ENCODE measurements at regions not wholly inside any gene's neighbourhood (a gene's known extent, or its start where the extent isn't known, plus 50 kb on each side); places are given as distances from the start of the nearest gene placed in this dataset.
A peak's percentile ranks its signal among the peaks of the same experiment; 100 is the strongest.

GRCh38 chr2:190789074-190790004 is 91.3 kb upstream of the GLS start:
- H3K4me3 Mint-ChIP-seq = no peak overlapping the region
- no peak for ATAC-seq

GRCh38 chr2:190791347-190791975 is 89.2 kb upstream of the GLS start:
- Mint-ChIP-seq H3K4me3 (no peak overlapping the region), H3K27ac (no peak overlapping the region), H3K27me3 (peaks cover 14% of the 10 kb centered on the region), H3K4me1 (peaks cover 6% of the 10 kb centered on the region), H3K36me3 (ENCODE audit: low read depth) (no peaks in the 10 kb centered on the region)
- ATAC-seq (no peak), DNase-seq (no peak)
- no peaks in the 10 kb centered on the region for H3K9me3 ChIP-seq (ENCODE audit: control insufficient read depth, low read length, poor library complexity, severe bottlenecking)

More at GRCh38 chr2:190789074-190790004, 91.3 kb upstream of the GLS start:
- H3K27ac Mint-ChIP-seq = no peak overlapping the region
- no peaks in the 10 kb centered on the region for H3K9me3 ChIP-seq (ENCODE audit: control insufficient read depth, low read length, poor library complexity, severe bottlenecking)
- peaks cover 2% of the 10 kb centered on the region for H3K36me3 Mint-ChIP-seq (ENCODE audit: low read depth)
- no peak for DNase-seq
- H3K4me1 Mint-ChIP-seq = peaks cover 6% of the 10 kb centered on the region
- H3K27me3 Mint-ChIP-seq = peaks cover under 1% of the 10 kb centered on the region

GRCh38 chr2:190791976-190792575 is 88.5 kb upstream of the GLS start:
- no peaks in the 10 kb centered on the region for H3K9me3 ChIP-seq (ENCODE audit: control insufficient read depth, low read length, poor library complexity, severe bottlenecking)
- ATAC-seq (no peak), DNase-seq (no peak)
- Mint-ChIP-seq H3K27ac (no peak overlapping the region), H3K4me3 (no peak overlapping the region), H3K4me1 (peaks cover 6% of the 10 kb centered on the region), H3K27me3 (peaks cover 16% of the 10 kb centered on the region), H3K36me3 (ENCODE audit: low read depth) (no peaks in the 10 kb centered on the region)

- Mint-ChIP-seq H3K4me3 (no peak overlapping the region), H3K36me3 (ENCODE audit: low read depth) (no peaks in the 10 kb centered on the region), H3K27me3 (peaks cover 16% of the 10 kb centered on the region), H3K27ac (peak overlapping the region; percentile 1), H3K4me1 (peaks cover 6% of the 10 kb centered on the region)
- no peak for ATAC-seq
- no peak for DNase-seq
- no peaks in the 10 kb centered on the region for H3K9me3 ChIP-seq (ENCODE audit: control insufficient read depth, low read length, poor library complexity, severe bottlenecking)
These were observed 87.4 kb upstream of the GLS start for GRCh38 chr2:190792956-190793888.

- H3K4me1 Mint-ChIP-seq = peaks cover 6% of the 10 kb centered on the region
- H3K36me3 Mint-ChIP-seq (ENCODE audit: low read depth) = no peaks in the 10 kb centered on the region
- ATAC-seq (no peak), DNase-seq (no peak)
- no peaks in the 10 kb centered on the region for H3K9me3 ChIP-seq (ENCODE audit: control insufficient read depth, low read length, poor library complexity, severe bottlenecking)
- H3K27ac Mint-ChIP-seq = no peak overlapping the region
- H3K27me3 Mint-ChIP-seq = peaks cover 16% of the 10 kb centered on the region
- no peak overlapping the region for H3K4me3 Mint-ChIP-seq
These were observed 86.2 kb upstream of the GLS start for GRCh38 chr2:190794377-190794776.

GRCh38 chr2:190794790-190795189 is 85.8 kb upstream of the GLS start:
- no peaks in the 10 kb centered on the region for H3K9me3 ChIP-seq (ENCODE audit: control insufficient read depth, low read length, poor library complexity, severe bottlenecking)
- Mint-ChIP-seq H3K36me3 (ENCODE audit: low read depth) (no peaks in the 10 kb centered on the region), H3K27me3 (peaks cover 16% of the 10 kb centered on the region), H3K4me1 (peaks cover 6% of the 10 kb centered on the region), H3K27ac (no peak overlapping the region), H3K4me3 (no peak overlapping the region)
- no peak for DNase-seq
- ATAC-seq = no peak

- Mint-ChIP-seq H3K27ac (no peak overlapping the region), H3K4me1 (peaks cover 6% of the 10 kb centered on the region), H3K36me3 (ENCODE audit: low read depth) (no peaks in the 10 kb centered on the region), H3K4me3 (no peak overlapping the region), H3K27me3 (peaks cover 16% of the 10 kb centered on the region)
- no peak for DNase-seq
- no peak for ATAC-seq
- H3K9me3 ChIP-seq (ENCODE audit: control insufficient read depth, low read length, poor library complexity, severe bottlenecking) = no peaks in the 10 kb centered on the region
These were observed 84.9 kb upstream of the GLS start for GRCh38 chr2:190795686-190796085.

- peaks cover 2% of the 10 kb centered on the region for H3K36me3 Mint-ChIP-seq (ENCODE audit: low read depth)
- H3K9me3 ChIP-seq (ENCODE audit: control insufficient read depth, low read length, poor library complexity, severe bottlenecking) = no peaks in the 10 kb centered on the region
- H3K27me3 Mint-ChIP-seq = peaks cover 9% of the 10 kb centered on the region
- no peak overlapping the region for H3K27ac Mint-ChIP-seq
- no peak for ATAC-seq
- H3K4me3 Mint-ChIP-seq = no peak overlapping the region
- no peak for DNase-seq
- no peaks in the 10 kb centered on the region for H3K4me1 Mint-ChIP-seq
These were observed 80.6 kb upstream of the GLS start for GRCh38 chr2:190799999-190800398.

- peaks cover 9% of the 10 kb centered on the region for H3K27me3 Mint-ChIP-seq
- no peak overlapping the region for H3K4me3 Mint-ChIP-seq
- no peak overlapping the region for H3K27ac Mint-ChIP-seq
- peaks cover 2% of the 10 kb centered on the region for H3K36me3 Mint-ChIP-seq (ENCODE audit: low read depth)
- H3K4me1 Mint-ChIP-seq = no peaks in the 10 kb centered on the region
- DNase-seq (no peak), ATAC-seq (no peak)
- H3K9me3 ChIP-seq (ENCODE audit: control insufficient read depth, low read length, poor library complexity, severe bottlenecking) = no peaks in the 10 kb centered on the region
These were observed 80.1 kb upstream of the GLS start for GRCh38 chr2:190800528-190800927.

GRCh38 chr2:190802129-190802528 is 78.5 kb upstream of the GLS start:
- Mint-ChIP-seq H3K36me3 (ENCODE audit: low read depth) (peaks cover 2% of the 10 kb centered on the region), H3K27me3 (no peaks in the 10 kb centered on the region), H3K27ac (no peak overlapping the region), H3K4me3 (no peak overlapping the region), H3K4me1 (no peaks in the 10 kb centered on the region)
- ATAC-seq (no peak), DNase-seq (no peak)
- no peaks in the 10 kb centered on the region for H3K9me3 ChIP-seq (ENCODE audit: control insufficient read depth, low read length, poor library complexity, severe bottlenecking)

GRCh38 chr2:190802626-190803209 is 77.9 kb upstream of the GLS start:
- Mint-ChIP-seq H3K4me3 (no peak overlapping the region), H3K27ac (no peak overlapping the region), H3K4me1 (no peaks in the 10 kb centered on the region), H3K36me3 (ENCODE audit: low read depth) (peaks cover 2% of the 10 kb centered on the region), H3K27me3 (no peaks in the 10 kb centered on the region)
- DNase-seq = no peak
- ATAC-seq = no peak
- H3K9me3 ChIP-seq (ENCODE audit: control insufficient read depth, low read length, poor library complexity, severe bottlenecking) = no peaks in the 10 kb centered on the region

GRCh38 chr2:190804182-190804795 is 76.3 kb upstream of the GLS start:
- no peaks in the 10 kb centered on the region for H3K27me3 Mint-ChIP-seq
- H3K4me1 Mint-ChIP-seq = peaks cover 2% of the 10 kb centered on the region
- no peak for DNase-seq
- H3K9me3 ChIP-seq (ENCODE audit: control insufficient read depth, low read length, poor library complexity, severe bottlenecking) = no peaks in the 10 kb centered on the region
- peaks cover 2% of the 10 kb centered on the region for H3K36me3 Mint-ChIP-seq (ENCODE audit: low read depth)
- H3K27ac Mint-ChIP-seq = no peak overlapping the region
- ATAC-seq = no peak
- no peak overlapping the region for H3K4me3 Mint-ChIP-seq

Data from T-helper 17 cell (primary cell).